ENCODE measurements at regions not wholly inside any gene's neighbourhood (a gene's known extent, or its start where the extent isn't known, plus 50 kb on each side); places are given as distances from the start of the nearest gene placed in this dataset.

GRCh38 chr13:81197483-81197882 lies 856.6 kb upstream of the SPRY2 start:
- TF ChIP-seq CTCF (IDR thresholded peaks at IDR 0.05): no peak
- no peak for TF ChIP-seq POLR2A (IDR thresholded peaks at IDR 0.05)
